ENCODE measurements at regions not wholly inside any gene's neighbourhood (a gene's known extent, or its start where the extent isn't known, plus 50 kb on each side); places are given as distances from the start of the nearest gene placed in this dataset.

DNA sequence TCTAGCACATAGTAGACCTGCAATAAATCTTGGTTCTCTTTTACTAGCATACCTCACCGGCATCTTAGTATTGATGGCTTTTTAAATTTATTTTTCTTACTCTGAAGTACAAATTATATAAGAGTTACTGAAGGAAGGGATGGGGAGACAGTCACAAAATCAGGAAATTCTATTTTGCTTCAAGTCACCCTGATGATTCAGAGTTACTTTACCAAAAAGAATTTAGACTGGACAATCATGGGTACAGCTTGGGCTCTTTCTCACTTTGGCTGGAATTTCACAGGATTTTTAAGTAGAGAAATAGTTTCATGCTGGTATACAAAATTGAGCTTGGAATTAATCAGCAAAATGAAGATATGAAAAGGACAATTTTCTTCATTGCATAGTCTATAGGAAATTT, 919.2 kb downstream of the METTL15 start:
- Mint-ChIP-seq H3K27ac (ENCODE audit: unreplicated experiment) (no peak overlapping the region), H3K27me3 (ENCODE audit: unreplicated experiment) (no peaks in the 10 kb centered on the region), H3K4me1 (ENCODE audit: unreplicated experiment) (no peaks in the 10 kb centered on the region), H3K36me3 (ENCODE audit: low read depth, unreplicated experiment) (no peaks in the 10 kb centered on the region), H3K9me3 (ENCODE audit: unreplicated experiment) (no peaks in the 10 kb centered on the region), H3K4me3 (ENCODE audit: unreplicated experiment) (no peak overlapping the region)
- TF ChIP-seq, protein P1, sequence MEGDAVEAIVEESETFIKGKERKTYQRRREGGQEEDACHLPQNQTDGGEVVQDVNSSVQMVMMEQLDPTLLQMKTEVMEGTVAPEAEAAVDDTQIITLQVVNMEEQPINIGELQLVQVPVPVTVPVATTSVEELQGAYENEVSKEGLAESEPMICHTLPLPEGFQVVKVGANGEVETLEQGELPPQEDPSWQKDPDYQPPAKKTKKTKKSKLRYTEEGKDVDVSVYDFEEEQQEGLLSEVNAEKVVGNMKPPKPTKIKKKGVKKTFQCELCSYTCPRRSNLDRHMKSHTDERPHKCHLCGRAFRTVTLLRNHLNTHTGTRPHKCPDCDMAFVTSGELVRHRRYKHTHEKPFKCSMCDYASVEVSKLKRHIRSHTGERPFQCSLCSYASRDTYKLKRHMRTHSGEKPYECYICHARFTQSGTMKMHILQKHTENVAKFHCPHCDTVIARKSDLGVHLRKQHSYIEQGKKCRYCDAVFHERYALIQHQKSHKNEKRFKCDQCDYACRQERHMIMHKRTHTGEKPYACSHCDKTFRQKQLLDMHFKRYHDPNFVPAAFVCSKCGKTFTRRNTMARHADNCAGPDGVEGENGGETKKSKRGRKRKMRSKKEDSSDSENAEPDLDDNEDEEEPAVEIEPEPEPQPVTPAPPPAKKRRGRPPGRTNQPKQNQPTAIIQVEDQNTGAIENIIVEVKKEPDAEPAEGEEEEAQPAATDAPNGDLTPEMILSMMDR (IDR thresholded peaks at IDR 0.05; ENCODE audit: unreplicated experiment) = no peak
- no peak for DNase-seq (ENCODE audit: low spot score)

DNA sequence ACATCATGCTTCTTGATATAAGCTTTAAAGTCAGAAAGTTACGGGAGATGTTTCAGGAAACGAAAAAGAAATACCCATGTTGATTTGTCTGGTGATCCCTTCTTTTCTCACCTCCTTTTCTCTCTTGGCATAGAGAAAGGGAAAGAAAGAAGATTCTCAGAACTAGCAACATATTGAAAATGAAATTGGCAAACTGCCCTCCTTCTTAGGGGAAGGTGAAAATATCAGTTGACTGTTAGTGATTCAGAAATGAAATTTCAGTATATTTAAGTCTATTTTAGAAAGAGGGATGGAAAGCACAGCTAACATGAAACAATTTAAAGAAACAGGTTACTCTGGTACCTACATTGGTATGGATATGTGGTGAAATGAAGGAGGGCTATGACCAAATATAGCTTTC, 918.1 kb downstream of the METTL15 start:
- H3K27ac Mint-ChIP-seq (ENCODE audit: unreplicated experiment) = no peak overlapping the region
- H3K27me3 Mint-ChIP-seq (ENCODE audit: unreplicated experiment) = no peaks in the 10 kb centered on the region
- no peaks in the 10 kb centered on the region for H3K36me3 Mint-ChIP-seq (ENCODE audit: low read depth, unreplicated experiment)
- H3K4me1 Mint-ChIP-seq (ENCODE audit: unreplicated experiment) = no peaks in the 10 kb centered on the region
- no peaks in the 10 kb centered on the region for H3K9me3 Mint-ChIP-seq (ENCODE audit: unreplicated experiment)
- DNase-seq (ENCODE audit: low spot score) = no peak
- no peak overlapping the region for H3K4me3 Mint-ChIP-seq (ENCODE audit: unreplicated experiment)
- TF ChIP-seq, protein P1 (IDR thresholded peaks at IDR 0.05; ENCODE audit: unreplicated experiment) = no peak

DNA sequence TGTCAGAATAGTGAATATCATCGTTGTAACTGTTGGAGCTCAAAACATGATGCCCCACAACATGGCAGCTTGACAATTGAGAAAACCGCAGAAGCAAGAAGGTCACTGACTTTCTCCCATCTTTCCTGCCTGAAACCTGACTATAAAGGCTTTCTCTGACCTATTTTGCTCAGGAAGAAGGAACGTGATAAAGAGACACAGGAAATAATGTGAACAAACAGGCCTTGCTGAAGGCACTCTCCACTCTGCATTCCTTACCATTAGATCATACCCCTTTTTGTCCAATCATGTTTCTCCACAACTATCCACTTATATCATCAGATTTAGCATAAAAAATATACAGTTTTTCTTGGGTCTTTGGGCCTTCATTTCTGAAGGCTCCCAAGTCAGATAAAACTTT, 916.8 kb downstream of the METTL15 start:
- no peak overlapping the region for H3K27ac Mint-ChIP-seq (ENCODE audit: unreplicated experiment)
- H3K36me3 Mint-ChIP-seq (ENCODE audit: low read depth, unreplicated experiment) = no peaks in the 10 kb centered on the region
- H3K9me3 Mint-ChIP-seq (ENCODE audit: unreplicated experiment) = no peaks in the 10 kb centered on the region
- TF ChIP-seq, protein P1 (IDR thresholded peaks at IDR 0.05; ENCODE audit: unreplicated experiment) = no peak
- H3K4me3 Mint-ChIP-seq (ENCODE audit: unreplicated experiment) = no peak overlapping the region
- DNase-seq (ENCODE audit: low spot score) = no peak
- peaks cover 4% of the 10 kb centered on the region for H3K4me1 Mint-ChIP-seq (ENCODE audit: unreplicated experiment)
- no peaks in the 10 kb centered on the region for H3K27me3 Mint-ChIP-seq (ENCODE audit: unreplicated experiment)

DNA sequence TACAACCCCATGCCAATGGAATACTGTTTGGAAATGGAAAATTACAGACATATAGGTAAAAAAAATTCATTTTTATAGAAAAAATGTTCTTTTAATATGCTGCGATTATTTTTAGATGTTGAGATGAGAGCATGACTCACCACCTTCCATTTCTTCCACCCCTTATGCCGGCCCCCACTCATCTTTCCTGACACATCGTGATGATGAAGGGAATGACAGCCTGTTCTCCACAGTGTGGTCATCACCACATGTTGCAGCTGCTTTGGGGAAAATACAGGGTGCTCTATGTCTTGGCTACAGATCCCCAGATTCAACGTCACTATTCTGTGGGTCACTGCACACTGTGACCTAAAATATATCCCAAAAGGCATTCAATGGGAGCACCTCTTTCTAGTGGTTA, 916.2 kb downstream of the METTL15 start:
- Mint-ChIP-seq H3K4me3 (ENCODE audit: unreplicated experiment) (no peak overlapping the region), H3K36me3 (ENCODE audit: low read depth, unreplicated experiment) (no peaks in the 10 kb centered on the region), H3K4me1 (ENCODE audit: unreplicated experiment) (peaks cover 10% of the 10 kb centered on the region), H3K9me3 (ENCODE audit: unreplicated experiment) (no peaks in the 10 kb centered on the region), H3K27ac (ENCODE audit: unreplicated experiment) (no peak overlapping the region), H3K27me3 (ENCODE audit: unreplicated experiment) (no peaks in the 10 kb centered on the region)
- no peak for DNase-seq (ENCODE audit: low spot score)
- TF ChIP-seq, protein P1 (IDR thresholded peaks at IDR 0.05; ENCODE audit: unreplicated experiment) = no peak

DNA sequence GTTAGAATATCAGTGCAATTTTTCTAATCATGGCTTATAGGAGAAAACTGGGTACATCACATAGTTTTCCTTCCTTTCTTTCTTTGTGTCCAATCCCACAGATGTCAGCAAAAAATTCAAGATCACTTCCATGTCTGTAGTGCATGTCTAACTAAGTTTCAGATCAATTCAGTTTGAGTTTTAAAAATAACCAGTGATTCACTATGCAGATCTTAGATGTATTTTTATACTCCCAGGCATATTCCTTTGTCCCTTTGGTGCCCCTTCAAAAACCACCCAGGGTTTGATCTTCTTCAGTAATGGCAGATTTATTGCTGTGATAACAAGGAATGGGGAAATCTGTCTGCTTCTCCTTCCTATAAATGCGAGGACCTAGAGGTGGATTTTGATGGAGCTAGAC, 915.6 kb downstream of the METTL15 start:
- TF ChIP-seq, protein P1 (IDR thresholded peaks at IDR 0.05; ENCODE audit: unreplicated experiment) = no peak
- DNase-seq (ENCODE audit: low spot score) = no peak
- peaks cover 15% of the 10 kb centered on the region for H3K4me1 Mint-ChIP-seq (ENCODE audit: unreplicated experiment)
- H3K9me3 Mint-ChIP-seq (ENCODE audit: unreplicated experiment) = no peaks in the 10 kb centered on the region
- H3K27ac Mint-ChIP-seq (ENCODE audit: unreplicated experiment) = no peak overlapping the region
- H3K36me3 Mint-ChIP-seq (ENCODE audit: low read depth, unreplicated experiment) = no peaks in the 10 kb centered on the region
- no peak overlapping the region for H3K4me3 Mint-ChIP-seq (ENCODE audit: unreplicated experiment)
- H3K27me3 Mint-ChIP-seq (ENCODE audit: unreplicated experiment) = no peaks in the 10 kb centered on the region

Measured in endothelial cell (in vitro differentiated cells).